PC-3 (cell line): ENCODE measurements at regions not wholly inside any gene's neighbourhood (a gene's known extent, or its start where the extent isn't known, plus 50 kb on each side); places are given as distances from the start of the nearest gene placed in this dataset.

Experiments
- CTCF ChIP-seq: fragments of 300-600 bp; sonication (generic); conservative IDR thresholded peaks from 2 replicates; pipeline ENCODE4 v1.5.1; 2017; ENCODE audit warnings: antibody characterized with exemption, low read depth, mild to moderate bottlenecking, low read length
- EZH2 ChIP-seq: fragments of 300-600 bp; sonication (generic); IDR thresholded peaks from one replicate; pipeline ENCODE4 v1.6.1; 2017; ENCODE audit warnings: antibody characterized with exemption, mild to moderate bottlenecking, low read length; ENCODE audit not compliant: unreplicated experiment
- EZH2phosphoT487 ChIP-seq: fragments of 300-600 bp; sonication (generic); IDR thresholded peaks from 2 replicates; pipeline ENCODE4 v1.6.1; 2018; ENCODE audit warnings: mild to moderate bottlenecking, antibody characterized with exemption, low read length, borderline replicate concordance

DNA sequence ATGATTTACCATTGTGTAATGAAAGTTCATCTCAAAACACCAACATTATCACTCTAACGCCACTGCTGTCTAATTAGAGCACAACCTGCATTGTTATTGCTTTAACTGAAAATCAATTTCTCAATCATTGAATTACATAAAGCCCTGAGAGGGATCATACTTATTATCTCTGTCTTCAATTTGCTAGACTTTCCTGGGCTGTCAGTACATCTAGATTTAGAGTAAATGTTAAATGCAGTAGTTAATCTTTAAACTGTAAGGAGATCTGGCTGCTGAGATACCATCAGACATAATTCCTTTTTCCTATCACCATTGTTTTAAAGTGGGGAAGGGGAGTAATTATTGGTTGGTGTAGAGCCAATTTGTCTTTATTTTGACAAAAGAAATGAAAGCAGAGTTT lies 1995.1 kb downstream of the MRPL39 start:
- TF ChIP-seq CTCF (no peak), EZH2 (no peak), EZH2phosphoT487 (no peak)
